ENCODE measurements at regions not wholly inside any gene's neighbourhood (a gene's known extent, or its start where the extent isn't known, plus 50 kb on each side); places are given as distances from the start of the nearest gene placed in this dataset.

GRCh38 chr5:174229514-174230370 is 184.2 kb downstream of the NSG2 start:
- no peak for DNase-seq (ENCODE audit: low spot score in 2 of 2)
- FAIRE-seq: no peak

- DNase-seq (ENCODE audit: low spot score in 2 of 2) (no peak), FAIRE-seq (no peak)
These were observed 186.5 kb downstream of the NSG2 start for GRCh38 chr5:174231956-174232487.

GRCh38 chr5:174234388-174234787 is 188.9 kb downstream of the NSG2 start:
- DNase-seq (ENCODE audit: low spot score in 2 of 2) (no peak), FAIRE-seq (no peak)

- FAIRE-seq: no peak
- DNase-seq (ENCODE audit: low spot score in 2 of 2): no peak
These were observed 189.9 kb downstream of the NSG2 start for GRCh38 chr5:174235221-174236011.

- FAIRE-seq (no peak), DNase-seq (ENCODE audit: low spot score in 2 of 2) (no peak)
These were observed 190.6 kb downstream of the NSG2 start for GRCh38 chr5:174236070-174236469.

GRCh38 chr5:174239718-174240117 is 194.2 kb downstream of the NSG2 start:
- FAIRE-seq (no peak), DNase-seq (ENCODE audit: low spot score in 2 of 2) (no peak)

GRCh38 chr5:174242573-174242972 is 197.1 kb downstream of the NSG2 start:
- FAIRE-seq: no peak

GRCh38 chr5:174243904-174244303 is 198.4 kb downstream of the NSG2 start:
- no peak for DNase-seq (ENCODE audit: low spot score in 2 of 2)
- no peak for FAIRE-seq

More at GRCh38 chr5:174242573-174242972, 197.1 kb downstream of the NSG2 start:
- no peak for DNase-seq (ENCODE audit: low spot score in 2 of 2)

GRCh38 chr5:174245516-174246075 is 200.1 kb downstream of the NSG2 start:
- FAIRE-seq: no peak
- DNase-seq (ENCODE audit: low spot score in 2 of 2): no peak

GRCh38 chr5:174246743-174247142 is 201.2 kb downstream of the NSG2 start:
- no peak for DNase-seq (ENCODE audit: low spot score in 2 of 2)
- no peak for FAIRE-seq

- no peak for FAIRE-seq
These were observed 201.8 kb downstream of the NSG2 start for GRCh38 chr5:174247301-174247700.

GRCh38 chr5:174251305-174252000 is 205.9 kb downstream of the NSG2 start:
- no peak for FAIRE-seq
- no peak for DNase-seq (ENCODE audit: low spot score in 2 of 2)

More at GRCh38 chr5:174247301-174247700, 201.8 kb downstream of the NSG2 start:
- DNase-seq (ENCODE audit: low spot score in 2 of 2): no peak

GRCh38 chr5:174252121-174252520 is 206.6 kb downstream of the NSG2 start:
- no peak for DNase-seq (ENCODE audit: low spot score in 2 of 2)
- FAIRE-seq: no peak

GRCh38 chr5:174259696-174260420 is 214.4 kb downstream of the NSG2 start:
- no peak for FAIRE-seq
- DNase-seq (ENCODE audit: low spot score in 2 of 2): no peak

- FAIRE-seq (no peak), DNase-seq (ENCODE audit: low spot score in 2 of 2) (no peak)
These were observed 225.8 kb downstream of the NSG2 start for GRCh38 chr5:174271316-174271715.

GRCh38 chr5:174272671-174273070 is 227.2 kb downstream of the NSG2 start:
- no peak for FAIRE-seq

GRCh38 chr5:174273325-174273724 is 227.8 kb downstream of the NSG2 start:
- DNase-seq (ENCODE audit: low spot score in 2 of 2) (no peak), FAIRE-seq (no peak)

More at GRCh38 chr5:174272671-174273070, 227.2 kb downstream of the NSG2 start:
- no peak for DNase-seq (ENCODE audit: low spot score in 2 of 2)

- FAIRE-seq: no peak
These were observed 230.5 kb downstream of the NSG2 start for GRCh38 chr5:174275959-174276358.

GRCh38 chr5:174281089-174281760 is 235.7 kb downstream of the NSG2 start:
- DNase-seq (ENCODE audit: low spot score in 2 of 2) (no peak), FAIRE-seq (no peak)

More at GRCh38 chr5:174275959-174276358, 230.5 kb downstream of the NSG2 start:
- no peak for DNase-seq (ENCODE audit: low spot score in 2 of 2)
